ENCODE measurements at regions not wholly inside any gene's neighbourhood (a gene's known extent, or its start where the extent isn't known, plus 50 kb on each side); places are given as distances from the start of the nearest gene placed in this dataset.
"Not testable (repeated sequence)": the region's sequence is repeated elsewhere in the genome, so short reads cannot be mapped to it uniquely, and the experiment has no call there.

DNA sequence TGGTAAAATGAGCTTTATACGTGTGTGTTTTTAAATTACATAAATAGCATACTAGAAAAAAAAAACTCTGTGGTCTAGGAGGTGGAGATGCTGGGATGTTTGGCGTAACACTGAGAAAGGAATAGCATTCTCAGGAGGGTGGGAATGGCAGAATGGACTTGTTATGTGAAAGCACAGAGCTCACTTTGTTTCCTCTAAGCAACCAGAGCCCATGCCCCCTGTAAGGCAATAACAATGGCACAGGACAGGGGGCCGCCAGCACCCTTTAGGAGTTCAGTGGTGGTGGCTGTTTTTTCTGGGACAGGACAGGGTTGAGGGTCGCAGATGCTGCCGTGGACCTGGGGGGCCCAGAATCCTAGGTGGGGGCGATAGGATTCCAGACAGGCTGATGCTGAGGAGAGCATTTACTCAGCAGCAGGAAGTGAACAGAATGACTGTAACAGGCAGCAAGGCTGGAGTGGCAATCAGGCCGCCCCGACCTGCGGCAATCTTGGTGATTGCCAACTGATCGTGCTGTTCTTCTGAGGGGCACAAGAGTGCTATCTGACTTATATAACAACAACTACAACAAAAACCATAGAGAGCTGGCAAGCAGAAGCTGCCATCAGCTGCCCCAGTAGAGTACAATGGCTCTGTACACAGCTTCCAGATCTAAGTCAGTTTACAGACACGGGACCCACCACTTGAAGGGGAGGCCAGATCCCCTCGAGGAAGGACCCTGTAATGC is 160.4 kb downstream of the UACA start:
- ATAC-seq = no peak

DNA sequence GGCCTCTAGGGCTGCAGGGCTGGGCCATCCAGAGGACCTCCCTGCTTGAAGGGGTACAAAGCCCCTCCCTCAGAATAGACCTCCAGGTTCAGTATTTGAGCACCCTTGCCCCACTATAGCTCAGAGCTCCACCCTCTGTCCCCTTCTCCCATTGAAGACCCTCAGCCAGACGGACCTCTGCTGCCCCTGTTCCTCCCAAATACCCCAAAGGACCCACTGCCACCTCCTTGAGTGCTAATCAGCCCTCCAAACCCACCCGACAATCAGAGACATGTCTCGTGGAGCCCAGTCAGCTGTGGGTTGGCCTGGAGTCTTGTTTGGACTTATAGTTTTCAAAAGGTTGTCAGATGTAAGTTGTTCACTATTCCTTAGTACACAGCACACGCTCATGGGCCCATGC is 161.1 kb downstream of the UACA start:
- no peak for DNase-seq
- no peak for ATAC-seq

More for the DNA sequence above, 160.4 kb downstream of the UACA start:
- no peak for DNase-seq

DNA sequence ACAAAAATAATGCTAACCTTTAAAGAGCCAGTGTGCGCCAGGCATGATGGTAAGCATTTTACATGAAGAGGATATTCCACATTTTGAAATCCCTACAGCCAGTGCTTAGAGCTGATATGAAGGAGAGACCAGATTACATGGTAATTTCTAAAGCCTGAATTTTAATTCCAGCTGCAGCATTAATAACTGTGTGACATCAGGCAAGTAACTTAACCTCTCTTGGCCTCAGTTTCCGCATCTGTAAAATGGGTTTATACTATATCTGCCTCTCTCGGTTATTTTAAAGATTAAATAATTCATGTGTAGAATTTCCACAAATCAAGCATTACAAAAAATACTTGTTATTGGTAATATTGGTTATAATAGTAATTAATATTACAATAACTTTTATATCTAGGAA is 165.4 kb downstream of the UACA start:
- ATAC-seq (no peak), DNase-seq (no peak)

DNA sequence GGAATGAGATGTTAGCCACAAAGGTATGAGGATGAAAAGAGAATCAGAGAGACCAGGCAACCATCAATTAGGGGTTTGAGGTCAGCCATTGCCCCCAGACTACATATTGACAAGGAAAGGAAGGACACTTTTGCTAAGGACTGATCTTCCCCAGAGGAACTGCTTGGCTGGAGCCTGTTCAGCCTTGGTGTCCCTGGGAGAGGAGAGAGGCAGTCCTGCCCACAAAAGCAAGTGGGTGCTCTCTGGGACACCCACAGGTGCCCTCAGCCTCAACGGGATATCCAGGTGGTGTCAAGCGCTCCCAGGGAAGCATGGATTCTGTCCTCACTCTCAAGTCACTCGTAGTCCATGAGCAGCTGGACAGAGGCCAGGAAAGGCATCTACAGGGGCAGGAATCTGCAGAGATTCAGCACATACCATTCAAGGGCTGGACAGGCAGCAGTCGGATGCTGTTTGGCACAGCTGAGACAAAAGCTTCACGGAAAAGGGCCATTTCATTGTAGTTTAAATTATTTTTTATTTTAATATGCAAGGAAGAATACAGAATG is 166.2 kb downstream of the UACA start:
- no peak for ATAC-seq

DNA sequence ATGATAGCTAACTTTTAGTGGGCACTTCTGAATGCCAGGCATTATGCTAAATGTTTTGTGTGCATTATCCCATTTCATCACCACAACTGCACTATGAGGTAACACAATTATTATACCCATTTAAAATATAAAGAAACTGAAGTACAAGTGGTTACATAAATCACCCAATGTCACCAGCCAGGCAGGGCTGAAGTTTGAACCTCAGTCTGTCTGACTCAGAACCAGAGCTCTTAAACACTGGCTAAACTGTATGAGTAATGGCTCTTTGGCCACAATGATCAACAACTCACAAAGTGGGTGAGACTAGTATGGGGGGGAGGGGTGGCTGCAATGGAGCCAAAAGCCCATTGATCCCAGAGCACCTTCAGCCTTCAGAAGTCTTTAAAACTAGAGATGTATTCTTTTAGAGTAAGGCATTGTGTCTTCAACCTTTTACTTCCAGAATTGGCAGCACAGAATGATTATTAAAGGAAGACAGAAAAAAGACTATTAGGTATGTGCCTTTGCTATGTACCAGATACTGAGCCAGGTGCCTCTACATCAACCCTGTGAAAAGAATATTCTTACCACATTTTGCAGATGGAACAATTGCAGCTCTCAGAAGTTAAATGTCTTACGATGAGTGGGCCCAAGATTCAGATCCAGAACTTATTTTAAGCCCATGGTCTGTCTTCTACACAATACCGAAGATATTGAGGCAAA is 166.9 kb downstream of the UACA start:
- DNase-seq (peak; percentile 10), ATAC-seq (peak; percentile 72)

More for the DNA sequence above, 166.2 kb downstream of the UACA start:
- DNase-seq = no peak

DNA sequence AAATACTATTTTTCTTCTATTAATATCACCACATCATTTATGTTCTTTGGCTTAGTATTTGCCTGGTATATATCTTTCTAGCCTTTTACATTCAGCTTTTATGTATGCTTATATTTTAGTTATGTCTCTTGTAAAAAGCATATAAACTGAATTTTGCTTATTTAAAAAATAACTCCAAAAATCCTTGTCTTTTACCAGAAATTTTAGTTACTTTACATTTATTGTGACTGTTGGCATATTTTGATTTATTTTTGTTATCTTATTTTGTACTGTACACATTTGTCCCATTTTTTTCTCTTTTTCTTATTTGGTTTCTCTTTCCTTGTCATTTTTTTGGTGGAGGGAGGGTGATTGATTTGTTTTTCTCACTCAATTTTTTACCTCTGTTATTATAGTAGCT is 169.6 kb downstream of the UACA start:
- no peak for ATAC-seq
- no peak for DNase-seq

DNA sequence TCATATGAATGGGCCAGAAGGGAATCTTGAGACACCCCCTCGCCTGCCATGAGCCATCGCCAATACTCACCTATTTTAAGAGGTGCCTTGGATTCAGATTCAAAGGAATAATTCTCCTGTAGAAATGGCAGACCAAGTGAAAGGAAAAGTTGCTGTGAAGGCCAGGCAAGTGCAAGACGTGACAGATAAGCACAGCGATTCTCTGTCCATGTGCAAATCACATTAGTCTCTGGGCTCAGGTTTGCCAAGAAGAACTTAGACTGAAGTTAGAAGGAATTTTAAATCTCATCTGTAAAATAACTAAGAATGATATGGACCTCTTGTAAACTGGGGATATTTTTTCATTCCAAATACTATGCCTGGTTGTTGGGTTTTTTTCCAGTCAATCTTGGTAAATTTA is 173.6 kb downstream of the UACA start:
- no peak for ATAC-seq
- no peak for DNase-seq

DNA sequence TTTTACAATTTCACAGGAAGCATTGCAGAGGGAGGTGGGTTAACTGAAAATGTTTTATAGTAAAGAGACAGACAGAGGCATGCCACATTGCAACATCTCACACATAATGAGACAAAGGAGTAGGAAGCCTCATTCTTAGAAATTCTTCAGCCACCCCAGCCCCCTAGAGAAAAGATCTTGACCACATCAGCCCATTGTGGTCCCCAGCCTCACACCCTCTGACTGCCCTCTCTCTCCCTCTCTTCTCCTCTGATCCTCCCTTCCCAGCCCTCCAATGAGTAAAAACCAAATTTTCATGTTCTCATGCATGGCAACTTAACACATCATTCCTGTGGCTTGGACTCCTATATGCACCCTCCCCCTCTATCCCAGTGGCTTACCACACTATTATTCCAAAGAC is 174.1 kb downstream of the UACA start:
- ATAC-seq = no peak
- DNase-seq = no peak

DNA sequence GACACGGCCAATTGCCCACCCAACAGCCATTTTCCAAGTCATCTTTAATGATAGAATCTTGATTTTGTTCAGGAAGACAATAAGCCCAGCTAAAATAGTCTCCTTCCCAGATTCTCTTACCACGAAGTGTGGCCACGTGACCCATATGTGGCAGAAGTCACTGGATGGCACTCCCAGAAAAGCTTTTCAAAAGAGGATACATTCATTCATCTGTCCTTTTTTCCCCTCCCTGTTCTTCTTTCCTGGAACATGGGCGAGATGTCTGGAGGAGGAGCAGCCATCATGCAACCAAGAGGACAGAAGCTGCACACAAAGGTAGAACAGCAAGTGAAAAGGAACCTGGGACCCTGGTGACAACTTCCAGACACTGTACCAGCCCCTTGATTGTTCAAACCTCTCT is 174.7 kb downstream of the UACA start:
- ATAC-seq = no peak
- no peak for DNase-seq

DNA sequence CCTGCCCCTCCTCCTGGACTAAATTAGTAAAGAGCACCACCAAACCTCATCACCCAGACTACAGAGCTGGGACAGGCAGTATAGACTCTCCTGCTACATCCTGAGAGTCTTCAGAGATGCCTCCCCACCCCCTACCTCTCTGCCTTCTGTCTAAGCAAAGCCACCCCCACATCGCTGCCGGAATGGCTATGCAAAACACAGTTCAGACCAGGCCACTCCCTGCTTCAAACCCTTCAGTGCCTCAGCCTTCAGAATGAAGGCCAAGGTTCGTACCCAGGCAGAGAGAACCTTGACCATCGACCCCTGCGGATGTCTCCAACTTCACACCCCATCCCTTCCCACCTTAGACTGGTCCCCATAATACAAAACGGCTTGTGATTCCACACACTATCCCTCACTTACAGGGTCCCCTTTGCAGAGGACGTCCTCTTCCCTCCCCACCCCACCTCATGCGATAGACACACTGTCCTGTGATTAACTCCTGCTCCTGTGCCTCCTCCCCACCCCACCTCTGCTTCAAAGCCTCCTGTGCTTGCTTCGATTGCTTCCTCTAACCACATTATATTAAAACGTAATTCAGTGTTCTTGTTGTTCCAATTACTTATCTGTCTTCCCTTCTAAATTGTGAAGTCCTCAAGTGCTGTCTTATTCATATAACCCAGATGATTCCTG is 175.3 kb downstream of the UACA start:
- no peak for DNase-seq
- ATAC-seq = no peak

DNA sequence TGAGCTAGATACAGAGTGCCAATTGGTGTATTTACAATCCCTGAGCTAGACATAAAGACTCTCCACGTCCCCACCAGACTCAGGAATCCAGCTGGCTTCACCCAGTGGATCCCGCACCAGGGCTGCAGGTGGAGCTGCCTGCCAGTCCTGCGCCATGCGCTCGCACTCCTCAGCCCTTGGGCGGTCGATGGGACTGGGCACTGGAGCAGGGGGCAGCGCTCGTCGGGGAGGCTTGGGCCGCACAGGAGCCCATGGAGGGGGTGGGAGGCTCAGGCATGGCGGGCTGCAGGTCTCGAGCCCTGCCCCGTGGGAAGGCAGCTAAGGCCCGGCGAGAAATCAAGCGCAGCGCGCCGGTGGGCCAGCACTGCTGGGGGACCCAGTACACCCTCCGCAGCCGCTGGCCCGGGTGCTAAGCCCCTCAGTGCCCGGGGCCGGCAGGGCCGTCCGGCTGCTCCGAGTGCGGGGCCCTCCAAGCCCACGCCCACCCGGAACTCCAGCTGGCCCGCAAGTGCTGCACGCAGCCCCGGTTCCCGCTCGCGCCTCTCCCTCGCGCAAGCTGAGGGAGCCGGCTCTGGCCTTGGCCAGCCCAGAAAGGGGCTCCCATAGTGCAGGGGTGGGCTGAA is 176.2 kb downstream of the UACA start:
- not testable (repeated sequence) for DNase-seq, ATAC-seq

DNA sequence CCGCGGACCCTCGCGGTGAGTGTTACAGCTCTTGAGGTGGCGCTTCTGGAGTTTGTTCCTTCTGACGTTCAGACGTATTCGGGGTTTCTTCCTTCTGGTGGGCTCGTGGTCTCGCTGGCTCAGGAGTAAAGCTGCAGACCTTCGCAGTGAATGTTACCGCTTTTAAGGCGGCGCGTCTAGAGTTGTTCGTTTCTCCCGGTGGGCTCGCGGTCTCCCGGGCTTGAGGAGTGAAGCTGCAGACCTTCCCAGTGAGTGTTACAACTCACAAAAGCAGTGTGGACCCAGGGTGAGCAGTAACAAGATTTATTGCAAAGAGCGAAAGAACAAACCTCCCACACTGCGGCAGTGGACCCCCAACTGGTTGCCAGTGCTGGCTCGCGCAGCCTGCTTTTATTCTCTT is 177.1 kb downstream of the UACA start:
- DNase-seq = no peak
- no peak for ATAC-seq

DNA sequence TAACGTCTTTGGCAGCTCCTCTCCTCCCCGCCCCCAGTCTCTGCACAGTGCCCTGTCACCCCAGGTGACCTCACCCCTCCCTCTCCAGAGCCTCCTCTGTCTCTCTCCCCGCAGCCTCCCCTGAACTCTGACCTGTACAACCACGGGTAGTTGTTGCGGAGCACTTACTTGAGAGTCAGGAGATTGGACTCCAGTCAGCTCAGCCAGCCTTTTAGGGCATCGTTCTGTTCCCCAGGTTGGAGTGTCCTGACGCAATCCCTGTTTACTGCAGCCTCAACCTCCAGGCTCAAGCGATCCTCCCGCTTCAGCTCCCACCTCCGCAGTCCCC is 177.7 kb downstream of the UACA start:
- ATAC-seq (no peak), DNase-seq (no peak)

DNA sequence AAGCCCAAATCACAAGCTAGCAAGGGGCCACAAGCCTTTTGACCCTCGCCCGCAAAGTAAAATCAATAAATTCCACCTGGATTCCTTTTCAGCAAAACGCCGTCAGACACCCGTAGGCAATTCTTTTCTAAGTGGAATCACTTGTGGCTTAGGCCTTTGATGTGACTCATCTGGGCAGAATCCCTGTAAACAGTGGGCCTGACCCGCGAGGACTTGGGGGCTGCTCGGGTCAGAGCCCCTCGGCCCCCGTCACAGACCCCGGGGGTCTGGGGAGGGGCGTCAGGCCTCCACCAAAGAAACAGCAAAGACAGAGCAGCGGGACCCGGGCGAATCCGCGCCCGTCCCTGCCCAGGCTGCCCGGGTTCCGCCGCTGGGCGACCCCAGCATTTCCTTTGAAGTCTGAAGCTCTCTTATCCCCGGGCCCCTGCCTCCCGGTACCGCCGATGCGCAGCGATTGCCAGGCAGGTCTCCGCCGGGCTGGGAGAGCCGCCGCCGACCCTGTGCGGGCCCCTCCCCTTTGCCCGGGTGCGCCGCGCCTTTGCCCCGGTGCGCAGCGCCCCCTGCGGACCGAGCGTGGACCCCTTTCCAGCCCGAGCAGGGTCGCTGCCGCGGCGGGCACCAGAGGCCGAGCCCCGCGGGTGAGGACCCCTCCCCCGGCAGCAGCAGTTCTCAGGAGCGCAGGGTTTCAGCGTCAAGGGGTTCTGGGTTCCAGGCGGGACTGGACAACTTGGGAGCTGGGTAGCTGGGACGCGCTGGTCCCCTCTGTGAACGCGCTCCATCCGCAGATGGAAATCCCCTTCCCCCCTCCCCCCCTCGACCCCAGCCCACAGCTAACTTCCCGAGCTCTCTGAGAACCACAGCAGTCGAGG is 178.3 kb downstream of the UACA start:
- DNase-seq = peak; percentile 65

DNA sequence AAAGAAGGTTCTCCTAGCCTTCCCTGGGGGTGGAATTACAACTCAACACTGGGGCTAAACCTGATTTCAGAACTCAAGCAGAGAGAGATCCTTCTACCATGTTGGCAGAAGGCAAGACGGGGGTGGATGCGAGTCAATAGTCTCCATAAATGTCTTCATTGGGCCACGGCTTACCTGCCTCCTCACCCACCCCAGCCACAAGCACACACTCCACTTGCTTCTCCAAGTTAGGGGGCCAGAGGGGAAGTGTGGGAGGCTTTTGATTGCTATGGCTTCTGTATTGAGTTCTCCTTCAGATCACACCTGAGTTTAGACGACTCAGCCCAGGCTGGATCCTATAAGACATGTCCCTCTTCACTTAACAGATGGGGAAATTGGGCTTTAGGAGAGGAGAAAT is 178.9 kb downstream of the UACA start:
- ATAC-seq = no peak

More for the DNA sequence above, 178.3 kb downstream of the UACA start:
- ATAC-seq = peak; percentile 50

DNA sequence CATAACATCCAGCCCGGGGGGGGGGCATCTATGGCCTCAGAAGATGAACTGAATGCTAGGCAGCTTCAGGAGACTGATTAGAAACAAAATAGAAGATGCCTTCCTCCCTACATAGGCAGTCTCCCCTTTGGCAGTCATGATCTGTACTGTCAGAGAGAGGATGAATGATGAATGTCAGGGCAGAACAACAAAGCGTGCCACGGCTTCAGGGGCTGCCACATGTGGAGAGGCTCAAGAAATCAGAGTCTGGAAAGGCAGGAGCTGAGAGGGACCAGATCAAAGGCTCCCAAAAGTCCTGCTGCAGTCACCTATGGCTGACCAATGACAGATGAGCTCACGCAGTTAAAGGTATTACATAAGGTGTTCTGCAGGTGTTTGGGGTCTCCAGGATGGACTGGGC is 180.4 kb downstream of the UACA start:
- DNase-seq = no peak
- ATAC-seq = no peak

More for the DNA sequence above, 178.9 kb downstream of the UACA start:
- no peak for DNase-seq

DNA sequence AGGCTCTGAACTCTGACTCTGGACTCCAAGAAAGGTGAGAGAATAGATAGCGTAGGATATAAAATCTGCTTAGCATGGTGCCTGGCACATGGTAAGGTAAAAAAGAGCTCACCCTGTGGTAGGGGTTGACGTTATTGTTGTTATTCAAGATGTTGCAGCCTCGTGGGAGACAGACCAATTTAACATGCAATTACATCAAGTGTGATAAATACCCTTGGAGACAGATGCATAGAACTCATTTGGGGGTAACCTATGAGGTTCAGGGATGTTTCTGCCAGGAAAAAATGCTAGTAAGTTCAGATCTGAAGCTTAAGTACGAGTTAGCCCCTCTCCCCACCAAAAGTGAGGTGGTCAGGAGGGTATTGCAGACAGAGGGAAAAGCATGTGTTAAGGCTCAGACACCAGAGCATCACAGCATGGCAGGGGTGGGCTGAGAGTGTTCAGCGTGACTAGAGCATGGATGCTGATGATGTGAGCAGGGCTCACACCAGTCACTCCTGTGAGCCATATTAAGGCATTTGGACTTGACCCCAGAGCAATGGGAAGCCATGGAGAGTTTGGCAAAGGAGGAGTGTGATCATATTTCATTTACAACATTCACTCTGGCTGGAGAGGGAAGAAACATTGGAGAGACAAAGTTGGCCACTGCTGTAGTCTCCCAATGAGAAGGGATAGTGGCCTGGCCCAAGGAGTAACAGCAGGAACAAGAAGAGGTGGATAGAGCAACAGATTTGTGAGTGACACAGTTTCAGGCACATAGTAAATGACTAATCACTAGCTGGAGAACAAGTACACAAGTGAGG is 181.0 kb downstream of the UACA start:
- no peak for ATAC-seq
- DNase-seq = no peak

DNA sequence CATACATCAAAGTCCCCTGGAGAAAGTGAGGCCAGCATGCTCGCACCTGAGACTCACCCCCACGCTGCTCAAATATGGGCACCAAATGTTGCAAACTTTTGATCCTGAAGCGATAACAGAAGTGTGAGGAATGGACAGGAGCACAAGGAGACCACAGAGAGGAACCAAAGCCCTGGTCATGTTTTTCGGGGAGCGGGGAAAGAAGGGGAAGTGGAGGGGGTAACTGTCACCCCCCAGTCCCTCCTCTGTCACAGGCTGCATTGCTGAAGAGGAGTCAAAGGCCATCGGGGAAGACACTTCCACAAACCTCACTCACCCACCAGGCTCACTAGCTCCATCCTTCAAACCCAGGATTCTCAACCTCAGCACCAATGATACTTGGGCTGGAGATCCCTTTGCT is 182.4 kb downstream of the UACA start:
- no peak for DNase-seq
- no peak for ATAC-seq

DNA sequence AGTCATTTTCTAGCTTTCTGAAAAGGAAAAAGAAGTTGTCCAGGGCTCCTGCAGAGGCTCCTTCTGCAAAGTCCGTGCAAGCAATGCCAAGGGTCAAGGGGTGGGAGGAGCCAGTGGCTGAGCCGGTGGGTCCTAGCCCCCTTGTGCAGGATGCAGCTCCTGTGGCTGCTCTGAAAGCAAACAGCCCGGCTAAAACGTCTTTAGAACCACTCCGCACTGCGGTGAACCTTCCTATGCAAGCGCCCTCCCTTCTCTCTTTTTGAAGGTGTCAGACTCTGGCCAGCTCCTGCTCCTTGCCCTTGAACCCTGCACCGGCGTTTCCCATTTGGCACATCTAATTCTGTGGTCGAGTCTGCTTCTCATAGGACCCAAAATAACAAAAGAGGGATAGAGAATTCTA is 183.1 kb downstream of the UACA start:
- ATAC-seq (no peak), DNase-seq (no peak)

DNA sequence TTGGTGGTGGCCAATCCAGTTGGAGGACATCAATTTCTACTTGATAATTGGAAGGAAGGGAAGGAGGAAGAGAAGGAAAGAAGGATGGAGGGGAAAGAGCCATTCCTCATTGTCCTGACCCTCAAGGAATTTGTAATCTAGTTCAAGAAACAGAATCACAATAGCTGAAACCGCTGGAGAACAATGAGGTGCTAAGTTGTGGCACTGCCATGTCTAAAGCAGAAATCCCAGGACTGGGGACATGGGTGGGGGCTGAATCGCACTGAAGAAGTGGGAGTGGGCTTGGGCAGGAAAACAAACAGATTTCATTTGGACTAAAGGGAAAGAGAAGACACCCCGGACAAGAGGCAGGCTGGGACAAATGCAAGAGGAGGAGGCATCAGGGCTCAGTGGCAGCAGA is 183.6 kb downstream of the UACA start:
- DNase-seq (no peak), ATAC-seq (no peak)

DNA sequence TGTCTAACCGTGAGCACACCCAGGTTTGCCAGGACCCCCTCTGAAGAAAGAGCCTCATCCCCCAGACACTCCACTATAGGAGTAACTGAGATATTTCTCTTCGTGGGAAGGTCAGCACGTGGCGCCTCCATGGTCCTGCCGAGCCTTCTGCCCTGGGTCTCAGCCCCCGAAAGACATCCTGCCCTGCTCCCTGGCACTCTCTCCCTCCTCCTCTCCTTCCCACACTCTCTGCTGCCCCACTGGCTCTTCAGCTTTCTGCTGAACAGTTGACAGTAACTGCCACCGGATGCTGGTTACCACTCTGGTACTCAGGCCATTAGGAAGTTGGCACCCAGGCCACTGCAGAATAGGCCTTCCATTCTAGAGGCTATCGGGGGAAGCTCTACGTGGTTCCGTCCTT is 185.2 kb downstream of the UACA start:
- ATAC-seq = no peak

More for the DNA sequence above, 185.2 kb downstream of the UACA start:
- DNase-seq = no peak
